Fibroblast of lung (primary cell): ENCODE measurements at regions not wholly inside any gene's neighbourhood (a gene's known extent, or its start where the extent isn't known, plus 50 kb on each side); places are given as distances from the start of the nearest gene placed in this dataset.

Experiments
- DNase-seq, 2 donors: peaks; one replicate each; pipeline versions ENCODE4 v3.0.0 to v3.0.0-alpha.2; 2010; ENCODE audit warnings: low read depth in 2 of 2
- H2AFZ ChIP-seq: 2 replicates; pipeline ENCODE4 v1.5.1; 2012; ENCODE audit warnings: low read length, control low read depth, inconsistent platforms
- H3K27ac ChIP-seq: 2 replicates; pipeline ENCODE4 v1.5.1; 2011; ENCODE audit warnings: low read length, control low read depth; ENCODE audit not compliant: insufficient read depth
- H3K27me3 ChIP-seq: 2 replicates; pipeline ENCODE4 v1.5.1; 2011; ENCODE audit warnings: mild to moderate bottlenecking, low read length; ENCODE audit not compliant: control insufficient read depth, insufficient read depth
- H3K36me3 ChIP-seq: 2 replicates; pipeline ENCODE4 v1.5.1; 2011; ENCODE audit warnings: low read length; ENCODE audit not compliant: control insufficient read depth, insufficient read depth
- H3K4me1 ChIP-seq: 2 replicates; pipeline ENCODE4 v1.5.1; 2011; ENCODE audit warnings: low read length; ENCODE audit not compliant: control insufficient read depth, insufficient read depth; ENCODE audit errors: extremely low read depth
- H3K4me2 ChIP-seq: 2 replicates; pipeline ENCODE4 v1.5.1; 2011; ENCODE audit warnings: low read length, control low read depth; ENCODE audit not compliant: insufficient read depth; ENCODE audit errors: extremely low read depth
- H3K4me3 ChIP-seq, 4 experiments: fragments of 200-600 bp in 1 of 4; sonication (generic) in 1 of 4; replicated peaks in 1 of 4; 2 replicates each; pipeline ENCODE4 v1.5.1; 2011 to 2016; ENCODE audit warnings: low read length in 4 of 4, low read depth in 3 of 4, mild to moderate bottlenecking in 3 of 4, control low read depth in 2 of 4, inconsistent platforms in 1 of 4, mixed read lengths in 1 of 4; ENCODE audit not compliant: insufficient read depth in 1 of 4; ENCODE audit errors: control extremely low read depth in 1 of 4
- H3K79me2 ChIP-seq: 2 replicates; pipeline ENCODE4 v1.5.1; 2012; ENCODE audit warnings: mild to moderate bottlenecking, low read length, inconsistent platforms; ENCODE audit not compliant: control insufficient read depth, insufficient read depth
- H3K9ac ChIP-seq: 2 replicates; pipeline ENCODE4 v1.5.1; 2011; ENCODE audit warnings: mild to moderate bottlenecking, low read length, control low read depth; ENCODE audit not compliant: insufficient read depth
- H3K9me3 ChIP-seq: 2 replicates; pipeline ENCODE4 v1.5.1; 2012; ENCODE audit warnings: low read depth, low read length; ENCODE audit not compliant: control insufficient read depth, insufficient read depth
- H4K20me1 ChIP-seq: 2 replicates; pipeline ENCODE4 v1.5.1; 2011; ENCODE audit warnings: low read length; ENCODE audit not compliant: control insufficient read depth, insufficient read depth; ENCODE audit errors: extremely low read depth
- EZH2 ChIP-seq: IDR thresholded peaks from 2 replicates; pipeline ENCODE4 v1.5.1; 2012; ENCODE audit warnings: low read length, control low read depth, mild to moderate bottlenecking; ENCODE audit errors: missing control alignments
- TF ChIP-seq, protein P1 (sequence below), 2 donors: IDR thresholded peaks in 1 of 2; conservative IDR thresholded peaks in 1 of 2; 1 replicate in 1 of 2; 2 replicates in 1 of 2; pipeline ENCODE4 v1.5.1; 2011 to 2012; ENCODE audit warnings: low read length in 2 of 2, control low read depth in 1 of 2, inconsistent platforms in 1 of 2, low read depth in 1 of 2, mild to moderate bottlenecking in 1 of 2

DNA sequence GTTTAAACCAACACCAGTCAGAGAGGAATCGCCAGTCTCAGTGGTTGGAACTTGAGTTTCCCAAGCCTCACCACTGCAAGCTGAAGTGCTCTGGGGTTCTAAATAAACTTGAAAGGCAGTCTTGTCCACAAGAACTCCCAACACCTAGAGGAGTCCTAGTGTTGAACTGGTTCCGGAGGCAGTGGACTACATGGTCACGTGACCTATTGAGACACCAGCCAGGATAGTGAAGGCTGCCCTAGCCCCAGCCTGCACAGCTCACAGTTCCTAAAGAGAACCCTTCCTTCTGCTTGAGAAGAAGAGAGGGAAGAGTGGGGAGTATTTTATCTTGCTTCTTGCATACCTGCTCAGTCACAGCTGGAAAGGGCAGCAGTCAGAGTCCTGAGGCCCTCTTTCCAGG is 1012.7 kb upstream of the ADGRL3 start:
- H3K4me3 ChIP-seq: no peak overlapping the region
- no peak overlapping the region for H3K9ac ChIP-seq
- H3K36me3 ChIP-seq: no peaks in the 10 kb centered on the region
- H3K4me2 ChIP-seq: no peak overlapping the region
- no peaks in the 10 kb centered on the region for H3K27me3 ChIP-seq
- no peaks in the 10 kb centered on the region for H3K79me2 ChIP-seq
- TF ChIP-seq, protein P1, sequence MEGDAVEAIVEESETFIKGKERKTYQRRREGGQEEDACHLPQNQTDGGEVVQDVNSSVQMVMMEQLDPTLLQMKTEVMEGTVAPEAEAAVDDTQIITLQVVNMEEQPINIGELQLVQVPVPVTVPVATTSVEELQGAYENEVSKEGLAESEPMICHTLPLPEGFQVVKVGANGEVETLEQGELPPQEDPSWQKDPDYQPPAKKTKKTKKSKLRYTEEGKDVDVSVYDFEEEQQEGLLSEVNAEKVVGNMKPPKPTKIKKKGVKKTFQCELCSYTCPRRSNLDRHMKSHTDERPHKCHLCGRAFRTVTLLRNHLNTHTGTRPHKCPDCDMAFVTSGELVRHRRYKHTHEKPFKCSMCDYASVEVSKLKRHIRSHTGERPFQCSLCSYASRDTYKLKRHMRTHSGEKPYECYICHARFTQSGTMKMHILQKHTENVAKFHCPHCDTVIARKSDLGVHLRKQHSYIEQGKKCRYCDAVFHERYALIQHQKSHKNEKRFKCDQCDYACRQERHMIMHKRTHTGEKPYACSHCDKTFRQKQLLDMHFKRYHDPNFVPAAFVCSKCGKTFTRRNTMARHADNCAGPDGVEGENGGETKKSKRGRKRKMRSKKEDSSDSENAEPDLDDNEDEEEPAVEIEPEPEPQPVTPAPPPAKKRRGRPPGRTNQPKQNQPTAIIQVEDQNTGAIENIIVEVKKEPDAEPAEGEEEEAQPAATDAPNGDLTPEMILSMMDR (conservative IDR thresholded peaks at IDR 0.05 in 1 of 2, IDR thresholded peaks at IDR 0.05 in 1 of 2; ENCODE audit: low read depth in 1 of 2, low read length in 2 of 2): no peak
- TF ChIP-seq EZH2: no peak
- H3K9me3 ChIP-seq: no peaks in the 10 kb centered on the region
- H3K4me1 ChIP-seq: no peaks in the 10 kb centered on the region
- no peak for DNase-seq
- no peak overlapping the region for H3K27ac ChIP-seq
- H2AFZ ChIP-seq: no peak overlapping the region
- H4K20me1 ChIP-seq: no peaks in the 10 kb centered on the region

DNA sequence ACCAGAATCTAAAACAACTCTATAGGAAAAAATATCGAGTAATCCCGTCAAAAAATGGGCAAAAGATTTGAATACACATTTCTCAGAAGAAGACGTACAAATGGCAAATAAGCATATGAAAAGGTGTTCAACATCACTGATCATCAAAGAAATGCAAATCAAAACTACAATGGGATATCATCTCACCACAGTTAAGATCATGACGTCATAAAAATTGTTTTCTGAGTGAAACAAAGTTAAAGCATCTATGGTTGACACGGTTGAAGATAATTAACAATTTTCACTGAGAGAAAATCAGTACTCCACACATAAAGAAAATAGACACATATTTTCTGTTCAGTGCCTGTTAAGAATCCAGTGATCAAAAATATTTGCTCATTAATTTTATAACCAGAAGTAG is 1010.8 kb upstream of the ADGRL3 start:
- Histone ChIP-seq H3K4me3 (no peak overlapping the region), H3K9me3 (no peaks in the 10 kb centered on the region), H3K79me2 (no peaks in the 10 kb centered on the region), H3K27me3 (no peaks in the 10 kb centered on the region), H2AFZ (no peak overlapping the region), H4K20me1 (no peaks in the 10 kb centered on the region), H3K36me3 (no peaks in the 10 kb centered on the region), H3K4me1 (no peaks in the 10 kb centered on the region), H3K9ac (no peak overlapping the region), H3K4me2 (no peak overlapping the region), H3K27ac (no peak overlapping the region)
- TF ChIP-seq, protein P1 (conservative IDR thresholded peaks at IDR 0.05 in 1 of 2, IDR thresholded peaks at IDR 0.05 in 1 of 2; ENCODE audit: low read depth in 1 of 2, low read length in 2 of 2): no peak
- TF ChIP-seq EZH2: no peak
- DNase-seq: no peak

DNA sequence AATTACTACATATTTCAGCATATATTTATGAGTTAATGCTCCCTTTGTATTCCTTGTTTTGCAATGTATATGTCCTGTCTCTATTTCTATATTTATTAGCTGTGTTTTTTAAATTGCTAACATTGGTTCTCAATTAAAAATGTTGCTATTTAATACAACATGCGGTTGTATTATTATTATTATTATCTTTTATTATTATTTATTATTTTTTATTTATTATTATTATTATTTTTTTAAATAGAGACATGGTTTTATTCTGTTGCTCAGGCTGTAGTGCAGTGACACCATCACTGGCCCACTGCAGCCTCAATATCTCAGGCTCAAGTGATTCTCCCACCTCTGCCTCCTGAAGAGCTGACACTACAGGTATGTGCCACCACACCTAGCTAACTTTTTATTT is 1005.9 kb upstream of the ADGRL3 start:
- no peaks in the 10 kb centered on the region for H3K79me2 ChIP-seq
- H3K4me3 ChIP-seq: no peak overlapping the region
- H4K20me1 ChIP-seq: no peaks in the 10 kb centered on the region
- DNase-seq: no peak
- no peak overlapping the region for H3K4me2 ChIP-seq
- H3K9ac ChIP-seq: no peak overlapping the region
- no peaks in the 10 kb centered on the region for H3K4me1 ChIP-seq
- H3K9me3 ChIP-seq: no peaks in the 10 kb centered on the region
- no peaks in the 10 kb centered on the region for H3K36me3 ChIP-seq
- H3K27ac ChIP-seq: no peak overlapping the region
- no peak for TF ChIP-seq EZH2
- TF ChIP-seq, protein P1 (conservative IDR thresholded peaks at IDR 0.05 in 1 of 2, IDR thresholded peaks at IDR 0.05 in 1 of 2; ENCODE audit: low read depth in 1 of 2, low read length in 2 of 2): no peak
- no peaks in the 10 kb centered on the region for H3K27me3 ChIP-seq
- no peak overlapping the region for H2AFZ ChIP-seq
